Tibial artery (tissue), 4 donors: ENCODE measurements at regions not wholly inside any gene's neighbourhood (a gene's known extent, or its start where the extent isn't known, plus 50 kb on each side); places are given as distances from the start of the nearest gene placed in this dataset.
"Not testable (repeated sequence)": the region's sequence is repeated elsewhere in the genome, so short reads cannot be mapped to it uniquely, and the experiment has no call there.

Source experiments
- DNase-seq, 2 donors: peaks; one replicate each; pipeline ENCODE4 v3.0.0-alpha.2; 2019
- H3K27ac ChIP-seq, 2 donors: fragments of 200-600 bp; sonication (generic) in 1 of 2; 1 replicate in 1 of 2; 2 replicates in 1 of 2; pipeline ENCODE4 v1.5.1; 2018 to 2019; ENCODE audit warnings: mild to moderate bottlenecking in 1 of 2
- H3K27me3 ChIP-seq, 2 donors: fragments of 200-600 bp; sonication (generic) in 1 of 2; one replicate each; pipeline versions ENCODE4 v1.5.1 to v1.6.0; 2016 to 2019
- H3K36me3 ChIP-seq, 3 donors: fragments of 200-600 bp; sonication (generic) in 2 of 3; one replicate each; pipeline ENCODE4 v1.5.1; 2016 to 2019; ENCODE audit warnings: mild to moderate bottlenecking in 2 of 3
- H3K4me1 ChIP-seq, 4 donors: fragments of 200-600 bp; sonication (generic) in 2 of 4; 1 replicate in 3 of 4; 2 replicates in 1 of 4; pipeline ENCODE4 v1.5.1; 2016 to 2019
- H3K4me3 ChIP-seq, 2 donors: fragments of 200-600 bp; sonication (generic) in 1 of 2; 1 replicate in 1 of 2; 2 replicates in 1 of 2; pipeline ENCODE4 v1.5.1; 2018 to 2019; ENCODE audit warnings: mild to moderate bottlenecking in 2 of 2
- H3K9me3 ChIP-seq, 3 donors: fragments of 200-600 bp; sonication (generic) in 1 of 3; one replicate each; pipeline ENCODE4 v1.5.1; 2016 to 2019
- intact Hi-C: fragments of 100-400 bp; cut with DNase I; formaldehyde crosslinking; loops from one replicate; pipeline ENCODE4 v1.15.0; 2023; ENCODE audit warnings: low total_unique reads
- TF ChIP-seq, protein P1 (sequence below), 2 experiments: fragments of 200-600 bp in 1 of 2; fragments of 450-650 bp in 1 of 2; IDR thresholded peaks; one replicate each; pipeline ENCODE4 v1.5.1; 2017 to 2019; ENCODE audit warnings: antibody characterized with exemption in 2 of 2, mild to moderate bottlenecking in 1 of 2, moderate library complexity in 1 of 2

DNA sequence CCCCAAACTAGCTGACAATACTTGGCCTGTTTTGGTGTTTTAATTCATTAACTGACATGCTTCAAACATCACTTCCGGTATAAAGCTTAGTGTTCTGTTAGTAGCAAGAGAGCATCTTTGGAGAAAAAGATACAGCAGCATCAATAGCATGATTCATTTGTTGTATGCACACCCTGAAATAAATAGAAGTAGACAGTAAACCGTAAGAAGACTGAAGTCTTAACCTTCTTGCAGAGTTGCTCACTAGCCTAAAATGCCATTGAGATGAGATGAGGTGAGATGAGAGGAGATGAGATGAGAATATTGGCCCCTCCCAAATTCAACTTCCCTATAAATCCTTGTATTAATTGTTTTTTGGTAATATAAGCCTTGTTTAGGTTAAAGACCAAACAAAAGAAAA is 108.8 kb downstream of the TNFSF18 start:
- no peaks in the 10 kb centered on the region for H3K4me1 ChIP-seq
- intact Hi-C loops: no loop called here
- no peaks in the 10 kb centered on the region for H3K9me3 ChIP-seq
- H3K27me3 ChIP-seq: no peaks in the 10 kb centered on the region
- H3K27ac ChIP-seq: no peak overlapping the region
- no peaks in the 10 kb centered on the region for H3K36me3 ChIP-seq
- no peak for DNase-seq
- TF ChIP-seq, protein P1, sequence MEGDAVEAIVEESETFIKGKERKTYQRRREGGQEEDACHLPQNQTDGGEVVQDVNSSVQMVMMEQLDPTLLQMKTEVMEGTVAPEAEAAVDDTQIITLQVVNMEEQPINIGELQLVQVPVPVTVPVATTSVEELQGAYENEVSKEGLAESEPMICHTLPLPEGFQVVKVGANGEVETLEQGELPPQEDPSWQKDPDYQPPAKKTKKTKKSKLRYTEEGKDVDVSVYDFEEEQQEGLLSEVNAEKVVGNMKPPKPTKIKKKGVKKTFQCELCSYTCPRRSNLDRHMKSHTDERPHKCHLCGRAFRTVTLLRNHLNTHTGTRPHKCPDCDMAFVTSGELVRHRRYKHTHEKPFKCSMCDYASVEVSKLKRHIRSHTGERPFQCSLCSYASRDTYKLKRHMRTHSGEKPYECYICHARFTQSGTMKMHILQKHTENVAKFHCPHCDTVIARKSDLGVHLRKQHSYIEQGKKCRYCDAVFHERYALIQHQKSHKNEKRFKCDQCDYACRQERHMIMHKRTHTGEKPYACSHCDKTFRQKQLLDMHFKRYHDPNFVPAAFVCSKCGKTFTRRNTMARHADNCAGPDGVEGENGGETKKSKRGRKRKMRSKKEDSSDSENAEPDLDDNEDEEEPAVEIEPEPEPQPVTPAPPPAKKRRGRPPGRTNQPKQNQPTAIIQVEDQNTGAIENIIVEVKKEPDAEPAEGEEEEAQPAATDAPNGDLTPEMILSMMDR (IDR thresholded peaks at IDR 0.05): no peak
- no peak overlapping the region for H3K4me3 ChIP-seq

DNA sequence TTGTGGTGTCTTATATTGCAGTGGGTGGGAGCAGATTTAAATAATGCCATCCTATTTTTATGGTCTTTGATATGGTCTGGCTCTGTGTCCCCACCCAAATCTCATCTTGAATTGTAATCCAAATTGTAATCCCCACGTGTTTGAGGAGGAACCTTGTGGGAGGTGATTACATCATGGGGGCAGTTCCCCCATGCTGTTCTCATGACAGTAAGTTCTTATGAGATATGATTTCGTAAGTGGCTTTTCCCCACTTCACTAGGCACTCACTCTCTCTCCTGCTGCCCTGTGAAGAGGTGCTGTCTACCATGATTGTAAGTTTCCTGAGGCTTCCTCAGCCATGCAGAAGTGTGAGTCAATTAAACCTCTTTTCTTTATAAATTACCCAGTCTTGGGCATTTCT is 107.6 kb downstream of the TNFSF18 start:
- H3K4me3 ChIP-seq, DNase-seq, H3K36me3 ChIP-seq, intact Hi-C loops, H3K9me3 ChIP-seq, H3K27me3 ChIP-seq, H3K27ac ChIP-seq, H3K4me1 ChIP-seq: not testable (repeated sequence)

DNA sequence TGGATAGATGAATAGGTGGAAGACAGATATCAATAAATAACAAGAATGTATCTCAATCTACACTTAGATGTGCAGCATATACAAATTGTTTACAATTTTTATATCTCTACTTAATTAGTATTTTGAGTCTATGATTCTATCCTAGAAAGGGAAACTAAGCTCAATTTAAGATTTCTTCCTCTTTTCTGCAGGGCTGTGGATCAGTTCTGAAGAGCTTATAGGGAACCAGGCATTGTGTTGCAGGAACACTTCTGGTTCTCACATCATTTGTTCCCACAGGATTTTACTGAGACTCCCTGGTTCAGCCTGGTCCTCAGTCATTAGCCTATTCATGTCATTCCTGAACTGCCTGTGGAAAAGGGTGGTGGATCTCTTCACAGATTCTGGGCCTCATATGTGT is 105.8 kb downstream of the TNFSF18 start:
- no peak for DNase-seq
- Histone ChIP-seq H3K27ac (no peak overlapping the region), H3K4me3 (no peak overlapping the region), H3K27me3 (no peaks in the 10 kb centered on the region), H3K9me3 (no peaks in the 10 kb centered on the region), H3K36me3 (no peaks in the 10 kb centered on the region), H3K4me1 (no peaks in the 10 kb centered on the region)
- intact Hi-C loops: no loop called here
- TF ChIP-seq, protein P1 (IDR thresholded peaks at IDR 0.05): no peak

DNA sequence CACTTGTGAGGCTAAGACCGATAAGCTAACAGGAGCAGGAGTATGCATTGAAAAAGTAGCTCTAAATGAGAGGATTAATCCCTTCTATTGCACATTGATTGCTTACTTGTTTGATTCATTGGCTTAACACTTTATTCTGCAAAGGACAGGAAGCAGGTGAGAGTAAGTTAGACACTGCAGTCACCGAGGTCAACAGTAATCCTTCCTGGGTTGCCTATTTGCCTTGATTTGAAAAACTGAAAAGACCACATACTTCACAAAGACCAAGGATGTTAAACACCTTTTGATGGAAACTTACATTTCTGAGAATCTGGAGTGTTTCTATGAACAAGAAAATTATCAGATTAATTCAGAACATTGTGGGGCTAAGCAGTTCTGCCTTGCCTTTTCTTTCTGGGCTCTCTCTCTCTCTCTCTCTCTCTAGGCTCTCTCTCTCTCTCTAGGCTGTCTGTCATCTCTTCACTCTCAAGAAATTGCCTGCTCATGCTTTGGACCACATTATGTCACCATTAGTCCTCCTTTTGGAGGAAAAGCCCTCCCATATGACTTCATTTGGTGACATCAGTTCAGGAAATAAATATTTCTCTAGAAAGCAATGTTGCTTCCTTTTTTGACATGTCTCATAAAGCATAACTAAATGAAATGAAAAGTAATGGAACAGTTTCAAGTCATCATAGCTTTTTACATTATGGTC is 103.8 kb downstream of the TNFSF18 start:
- intact Hi-C loops: no loop called here
- Histone ChIP-seq H3K36me3 (no peaks in the 10 kb centered on the region), H3K4me3 (no peak overlapping the region), H3K4me1 (no peaks in the 10 kb centered on the region), H3K27ac (no peak overlapping the region), H3K9me3 (no peaks in the 10 kb centered on the region), H3K27me3 (no peaks in the 10 kb centered on the region)
- TF ChIP-seq, protein P1 (IDR thresholded peaks at IDR 0.05): no peak
- no peak for DNase-seq

DNA sequence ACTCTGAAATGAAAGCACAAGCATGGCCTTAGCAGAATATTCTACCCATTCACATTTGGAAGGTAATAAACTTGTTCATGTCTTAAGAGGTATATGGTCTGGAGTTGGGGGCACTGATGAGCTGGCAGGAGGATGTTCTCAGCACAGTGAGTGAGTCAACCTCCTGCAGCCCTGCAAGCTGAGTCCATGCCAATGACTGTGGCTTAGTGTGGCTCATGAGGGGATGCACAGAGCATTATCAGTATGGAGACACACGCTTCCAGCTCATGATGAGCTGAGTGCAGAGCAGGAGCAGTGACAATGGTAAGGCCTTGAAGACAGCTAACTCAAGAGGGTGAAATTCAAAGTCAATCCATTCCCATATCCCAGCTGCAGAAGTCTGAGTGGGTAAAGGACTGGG is 102.3 kb downstream of the TNFSF18 start:
- intact Hi-C loops: no loop called here
- no peak for DNase-seq
- Histone ChIP-seq H3K27me3 (no peaks in the 10 kb centered on the region), H3K4me3 (no peak overlapping the region), H3K36me3 (no peaks in the 10 kb centered on the region), H3K27ac (no peak overlapping the region), H3K4me1 (no peaks in the 10 kb centered on the region), H3K9me3 (no peaks in the 10 kb centered on the region)
- TF ChIP-seq, protein P1 (IDR thresholded peaks at IDR 0.05): no peak

DNA sequence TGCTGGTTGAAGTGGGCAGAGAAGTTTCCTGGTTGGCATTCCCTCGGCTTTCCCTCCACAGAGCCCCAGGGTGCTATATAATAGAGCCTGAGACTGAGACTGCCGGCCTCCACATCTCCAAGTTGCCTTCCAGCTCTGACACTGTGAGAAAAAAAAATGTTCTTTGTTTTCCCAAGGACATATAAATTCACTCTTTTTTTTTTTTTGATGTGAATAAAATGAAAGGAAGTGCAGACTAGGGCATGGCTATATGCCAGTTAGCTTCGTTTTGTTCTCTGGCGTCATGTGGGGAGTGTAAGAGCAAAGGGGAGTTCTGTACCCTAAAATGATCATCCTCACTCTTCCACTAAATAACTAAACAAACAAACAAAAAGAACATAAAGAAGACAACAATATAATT is 101.6 kb downstream of the TNFSF18 start:
- Histone ChIP-seq H3K36me3 (no peaks in the 10 kb centered on the region), H3K4me3 (no peak overlapping the region), H3K27me3 (no peaks in the 10 kb centered on the region), H3K4me1 (no peaks in the 10 kb centered on the region), H3K27ac (no peak overlapping the region), H3K9me3 (no peaks in the 10 kb centered on the region)
- TF ChIP-seq, protein P1 (IDR thresholded peaks at IDR 0.05): no peak
- DNase-seq: no peak
- intact Hi-C loops: no loop called here
